HCT116 (cell line): ENCODE measurements at regions not wholly inside any gene's neighbourhood (a gene's known extent, or its start where the extent isn't known, plus 50 kb on each side); places are given as distances from the start of the nearest gene placed in this dataset.

Experiments used
- ATAC-seq: fragments of 200-7000 bp; cut with Tn5 transposase; 2 replicates; pipeline ENCODE4 v1.9.1; 2020; ENCODE audit warnings: mild to moderate bottlenecking, moderate library complexity
- BruUV-seq: library from RNA; stranded (reverse); fragments of 400-500 nt; replicated peaks from 2 replicates; lab custom pipeline; 2021; lab: Mats Ljungman, UMichigan
- CTCF ChIA-PET: fragments of 300-600 bp; sonication (Branson Sonifier 250); formaldehyde crosslinking; loops from one replicate; lab custom pipeline; 2021; ENCODE audit warnings: antibody characterized with exemption; lab: Charles Lee
- POLR2A ChIA-PET: fragments of 300-600, 350-600 bp; sonication (Branson Sonifier 250); formaldehyde crosslinking; loops from one replicate; lab custom pipeline; 2021; ENCODE audit warnings: antibody characterized with exemption; lab: Charles Lee
- RAD21 ChIA-PET, 2 experiments: fragments of 300-600 bp; sonication (Branson Sonifier 250); formaldehyde crosslinking; loops; one replicate each; lab custom pipeline; 2023; ENCODE audit warnings: low total read pairs in 2 of 2; ENCODE audit not compliant: uncharacterized antibody in 2 of 2, unreplicated experiment in 2 of 2, low non-redundant PET in 1 of 2; lab: Charles Lee
- DNase-seq: peaks from one replicate; pipeline ENCODE4 v3.0.0-alpha.2; 2010; ENCODE audit warnings: low read depth, low spot score
- H2AFZ ChIP-seq: fragments of 200-600 bp; shearing (Covaris generic), sonication (generic); 2 replicates; pipeline ENCODE4 v1.6.1; 2017; ENCODE audit warnings: low read depth, mixed run types, mixed read lengths, antibody characterized with exemption, low read length; ENCODE audit not compliant: poor library complexity, severe bottlenecking
- H3K27ac ChIP-seq: 2 replicates; pipeline ENCODE4 v1.5.1; 2012; ENCODE audit warnings: low read depth, low read length
- H3K27me3 ChIP-seq: fragments of 200-600 bp; sonication (generic); 2 replicates; pipeline ENCODE4 v1.6.1; 2016; ENCODE audit warnings: mixed run types, low read length, mixed read lengths; ENCODE audit not compliant: insufficient read depth
- H3K36me3 ChIP-seq, 2 experiments: fragments of 200-500 bp in 1 of 2; fragments of 200-600 bp in 1 of 2; sonication (Bioruptor generic) in 1 of 2; sonication (generic) in 1 of 2; 2 replicates each; pipeline versions ENCODE4 v1.5.1 to v1.6.1; 2014 to 2016; ENCODE audit warnings: low read length in 2 of 2, inconsistent platforms in 1 of 2, mixed read lengths in 1 of 2, mixed run types in 1 of 2; ENCODE audit not compliant: insufficient read depth in 2 of 2, control insufficient read depth in 1 of 2
- H3K4me1 ChIP-seq, 2 experiments: fragments of 200-600 bp in 1 of 2; sonication (generic) in 1 of 2; 2 replicates each; pipeline versions ENCODE4 v1.5.1 to v1.6.1; 2012 to 2017; ENCODE audit warnings: low read length in 2 of 2, inconsistent platforms in 1 of 2, mild to moderate bottlenecking in 1 of 2, mixed read lengths in 1 of 2, mixed run types in 1 of 2, moderate library complexity in 1 of 2; ENCODE audit not compliant: insufficient read depth in 2 of 2, control insufficient read depth in 1 of 2
- H3K4me2 ChIP-seq: fragments of 200-600 bp; sonication (generic); 2 replicates; pipeline ENCODE4 v1.6.1; 2017; ENCODE audit warnings: mixed run types, low read length, mixed read lengths
- H3K4me3 ChIP-seq, 2 experiments: fragments of 200-600 bp in 1 of 2; sonication (generic) in 1 of 2; replicated peaks in 1 of 2; 2 replicates each; pipeline ENCODE4 v1.5.1; 2011 to 2016; ENCODE audit warnings: low read length in 2 of 2, control low read depth in 1 of 2, low read depth in 1 of 2, mild to moderate bottlenecking in 1 of 2, mixed read lengths in 1 of 2, mixed run types in 1 of 2
- H3K79me2 ChIP-seq: fragments of 200-600 bp; sonication (generic); 2 replicates; pipeline ENCODE4 v1.6.1; 2017; ENCODE audit warnings: mild to moderate bottlenecking, mixed run types, low read length, moderate library complexity, mixed read lengths; ENCODE audit not compliant: insufficient read depth
- H3K9ac ChIP-seq: fragments of 200-600 bp; sonication (generic); 2 replicates; pipeline ENCODE4 v1.6.1; 2016; ENCODE audit warnings: low read length, mixed read lengths
- H3K9me2 ChIP-seq: fragments of 200-600 bp; sonication (generic), shearing (Covaris generic); 2 replicates; pipeline ENCODE4 v1.6.1; 2017; ENCODE audit warnings: mixed run types, mild to moderate bottlenecking, moderate library complexity; ENCODE audit not compliant: insufficient read depth
- H3K9me3 ChIP-seq, 2 experiments: fragments of 200-500 bp in 1 of 2; fragments of 200-600 bp in 1 of 2; sonication (Bioruptor generic) in 1 of 2; sonication (generic) in 1 of 2; 2 replicates each; pipeline ENCODE4 v1.6.1; 2014 to 2017; ENCODE audit warnings: low read length in 2 of 2, mixed read lengths in 2 of 2, inconsistent platforms in 1 of 2, low read depth in 1 of 2, mild to moderate bottlenecking in 1 of 2, mixed run types in 1 of 2, moderate library complexity in 1 of 2; ENCODE audit not compliant: control insufficient read depth in 1 of 2, insufficient read depth in 1 of 2
- H4K20me1 ChIP-seq: fragments of 200-600 bp; sonication (generic), shearing (Covaris generic); 2 replicates; pipeline ENCODE4 v1.6.1; 2017; ENCODE audit warnings: mixed run types, mild to moderate bottlenecking, moderate library complexity; ENCODE audit not compliant: insufficient read depth
- ELF1 ChIP-seq: IDR thresholded peaks from 2 replicates; pipeline ENCODE4 v1.6.1; 2012; ENCODE audit warnings: low read depth, borderline replicate concordance
- EZH2 ChIP-seq: fragments of 200-600 bp; sonication (generic); IDR thresholded peaks from 2 replicates; pipeline ENCODE4 v1.6.1; 2017; ENCODE audit warnings: antibody characterized with exemption, mixed run types
- POLR2AphosphoS5 ChIP-seq: IDR thresholded peaks from 2 replicates; pipeline ENCODE4 v1.6.1; 2011; ENCODE audit warnings: mild to moderate bottlenecking, low read depth, low read length, moderate library complexity
- REST ChIP-seq: IDR thresholded peaks from 2 replicates; pipeline ENCODE4 v1.6.1; 2012; ENCODE audit warnings: low read depth
- SIN3A ChIP-seq: IDR thresholded peaks from 2 replicates; pipeline ENCODE4 v1.6.1; 2012; ENCODE audit warnings: low read depth
- YY1 ChIP-seq: IDR thresholded peaks from 2 replicates; pipeline ENCODE4 v1.6.1; 2011; ENCODE audit warnings: low read length, low read depth, moderate library complexity, mild to moderate bottlenecking; ENCODE audit not compliant: insufficient replicate concordance; ENCODE audit errors: extremely low read depth
- intact Hi-C: fragments of 100-400 bp; cut with micrococcal nuclease; formaldehyde crosslinking; loops from 2 replicates; pipeline ENCODE4 v1.10.0; 2022
- TF ChIP-seq, protein P1 (sequence below): IDR thresholded peaks from 2 replicates; pipeline ENCODE4 v1.6.1; 2011; ENCODE audit warnings: mild to moderate bottlenecking, low read length, moderate library complexity; ENCODE audit not compliant: insufficient replicate concordance; ENCODE audit errors: extremely low read depth
- TF ChIP-seq, protein P2 (sequence below): IDR thresholded peaks from 2 replicates; pipeline ENCODE4 v1.6.1; 2012

GRCh38 chr2:103462712-103463111 lies 700.9 kb downstream of the TMEM182 start:
- BruUV-seq = no TSS peak
- ATAC-seq = no peak
- no peaks in the 10 kb centered on the region for H4K20me1 ChIP-seq
- intact Hi-C loops = no loop called here
- H3K4me1 ChIP-seq = no peaks in the 10 kb centered on the region
- RAD21 ChIA-PET = no interaction called here
- H3K9me2 ChIP-seq = no peaks in the 10 kb centered on the region
- no peak overlapping the region for H3K4me3 ChIP-seq
- no peaks in the 10 kb centered on the region for H3K79me2 ChIP-seq
- CTCF ChIA-PET = no interaction called here
- H3K9ac ChIP-seq = no peak overlapping the region
- H3K9me3 ChIP-seq = peaks cover 12 to 24% of the 10 kb centered on the region in 2 experiments; a peak in 2 of 4 replicates
- H3K27ac ChIP-seq = no peak overlapping the region
- H3K27me3 ChIP-seq = no peaks in the 10 kb centered on the region
- H3K4me2 ChIP-seq = no peak overlapping the region
- POLR2A ChIA-PET = no interaction called here
- H3K36me3 ChIP-seq = no peaks in the 10 kb centered on the region
- TF ChIP-seq EZH2 = no peak
- TF ChIP-seq, all 23 proteins: peak for 0
- H2AFZ ChIP-seq = no peak overlapping the region
- no peak for DNase-seq

DNA sequence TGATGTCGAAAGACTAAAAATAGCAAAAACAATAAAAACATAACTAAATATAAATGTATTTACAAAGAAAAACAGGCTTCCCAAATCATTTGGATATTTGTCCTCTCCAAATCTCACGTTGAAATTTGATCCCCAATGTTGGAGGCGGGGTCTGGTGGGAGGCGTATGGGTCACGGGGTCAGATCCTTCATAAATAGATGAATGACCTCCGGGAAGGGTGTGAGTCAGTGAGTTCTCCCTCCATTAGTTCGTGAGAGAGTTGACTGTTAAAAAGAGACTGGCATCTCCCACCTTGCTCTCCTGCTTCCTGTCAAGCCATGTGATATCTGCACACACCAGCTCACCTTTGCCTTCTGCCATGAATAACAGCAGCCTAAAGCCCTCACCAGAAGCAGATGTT lies 703.0 kb downstream of the TMEM182 start:
- Histone ChIP-seq H3K9me3 (peaks cover 12 to 33% of the 10 kb centered on the region in 2 experiments; a peak in 2 of 4 replicates), H2AFZ (no peak overlapping the region), H3K36me3 (no peaks in the 10 kb centered on the region), H3K27ac (no peak overlapping the region), H3K27me3 (no peaks in the 10 kb centered on the region), H3K4me3 (no peak overlapping the region), H3K4me2 (no peak overlapping the region), H4K20me1 (no peaks in the 10 kb centered on the region), H3K79me2 (no peaks in the 10 kb centered on the region), H3K9ac (no peak overlapping the region), H3K4me1 (no peaks in the 10 kb centered on the region), H3K9me2 (no peaks in the 10 kb centered on the region)
- ChIA-PET CTCF (no interaction called here), POLR2A (no interaction called here), RAD21 (no interaction called here)
- ATAC-seq (no peak), DNase-seq (no peak)
- intact Hi-C loops = no loop called here
- no TSS peak for BruUV-seq
- TF ChIP-seq POLR2AphosphoS5 = no peak
- TF ChIP-seq ELF1 = no peak
- TF ChIP-seq YY1 = no peak
- TF ChIP-seq, protein P1, sequence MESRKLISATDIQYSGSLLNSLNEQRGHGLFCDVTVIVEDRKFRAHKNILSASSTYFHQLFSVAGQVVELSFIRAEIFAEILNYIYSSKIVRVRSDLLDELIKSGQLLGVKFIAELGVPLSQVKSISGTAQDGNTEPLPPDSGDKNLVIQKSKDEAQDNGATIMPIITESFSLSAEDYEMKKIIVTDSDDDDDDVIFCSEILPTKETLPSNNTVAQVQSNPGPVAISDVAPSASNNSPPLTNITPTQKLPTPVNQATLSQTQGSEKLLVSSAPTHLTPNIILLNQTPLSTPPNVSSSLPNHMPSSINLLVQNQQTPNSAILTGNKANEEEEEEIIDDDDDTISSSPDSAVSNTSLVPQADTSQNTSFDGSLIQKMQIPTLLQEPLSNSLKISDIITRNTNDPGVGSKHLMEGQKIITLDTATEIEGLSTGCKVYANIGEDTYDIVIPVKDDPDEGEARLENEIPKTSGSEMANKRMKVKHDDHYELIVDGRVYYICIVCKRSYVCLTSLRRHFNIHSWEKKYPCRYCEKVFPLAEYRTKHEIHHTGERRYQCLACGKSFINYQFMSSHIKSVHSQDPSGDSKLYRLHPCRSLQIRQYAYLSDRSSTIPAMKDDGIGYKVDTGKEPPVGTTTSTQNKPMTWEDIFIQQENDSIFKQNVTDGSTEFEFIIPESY = no peak
- TF ChIP-seq, protein P2, sequence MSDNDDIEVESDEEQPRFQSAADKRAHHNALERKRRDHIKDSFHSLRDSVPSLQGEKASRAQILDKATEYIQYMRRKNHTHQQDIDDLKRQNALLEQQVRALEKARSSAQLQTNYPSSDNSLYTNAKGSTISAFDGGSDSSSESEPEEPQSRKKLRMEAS = no peak
- no peak for TF ChIP-seq REST
- TF ChIP-seq EZH2 = no peak
- TF ChIP-seq SIN3A = no peak
